NCI-H524 treated with DMSO at 0.1 percent for 48 hours (cell line): ENCODE measurements at regions not wholly inside any gene's neighbourhood (a gene's known extent, or its start where the extent isn't known, plus 50 kb on each side); places are given as distances from the start of the nearest gene placed in this dataset.

Experiments
- DNase-seq: peaks from one replicate; lab custom pipeline; 2025; lab: John Stamatoyannopoulos, UW

DNA sequence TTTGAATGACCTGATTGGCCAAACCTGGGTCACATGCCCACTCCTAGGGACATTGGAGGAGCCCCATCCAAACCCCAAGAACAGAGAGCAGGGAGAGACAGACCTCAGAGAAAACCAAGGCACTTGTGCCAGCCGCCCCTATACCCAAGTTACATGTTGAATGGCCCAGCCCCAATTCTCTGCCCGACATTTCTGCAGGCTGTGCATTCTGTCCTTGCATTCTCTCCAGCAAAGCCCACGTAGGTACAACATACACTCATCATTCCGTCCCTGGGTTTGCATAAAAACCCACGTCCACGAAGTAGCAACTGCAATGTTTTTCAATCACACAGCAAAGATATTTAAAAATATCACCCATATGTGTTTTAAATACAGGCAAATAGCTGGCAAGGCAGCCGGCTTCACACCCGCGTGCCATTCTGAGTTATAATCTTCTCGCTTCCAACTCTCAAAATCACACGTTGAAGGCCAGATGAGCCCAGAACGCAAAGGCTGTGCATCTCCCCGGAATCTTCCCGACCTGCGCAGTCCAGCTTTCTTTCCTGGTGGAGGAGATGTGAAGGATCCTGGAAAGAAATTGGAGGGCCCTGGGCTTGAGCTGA, 91.7 kb upstream of the MYL2 start:
- no peak for DNase-seq

DNA sequence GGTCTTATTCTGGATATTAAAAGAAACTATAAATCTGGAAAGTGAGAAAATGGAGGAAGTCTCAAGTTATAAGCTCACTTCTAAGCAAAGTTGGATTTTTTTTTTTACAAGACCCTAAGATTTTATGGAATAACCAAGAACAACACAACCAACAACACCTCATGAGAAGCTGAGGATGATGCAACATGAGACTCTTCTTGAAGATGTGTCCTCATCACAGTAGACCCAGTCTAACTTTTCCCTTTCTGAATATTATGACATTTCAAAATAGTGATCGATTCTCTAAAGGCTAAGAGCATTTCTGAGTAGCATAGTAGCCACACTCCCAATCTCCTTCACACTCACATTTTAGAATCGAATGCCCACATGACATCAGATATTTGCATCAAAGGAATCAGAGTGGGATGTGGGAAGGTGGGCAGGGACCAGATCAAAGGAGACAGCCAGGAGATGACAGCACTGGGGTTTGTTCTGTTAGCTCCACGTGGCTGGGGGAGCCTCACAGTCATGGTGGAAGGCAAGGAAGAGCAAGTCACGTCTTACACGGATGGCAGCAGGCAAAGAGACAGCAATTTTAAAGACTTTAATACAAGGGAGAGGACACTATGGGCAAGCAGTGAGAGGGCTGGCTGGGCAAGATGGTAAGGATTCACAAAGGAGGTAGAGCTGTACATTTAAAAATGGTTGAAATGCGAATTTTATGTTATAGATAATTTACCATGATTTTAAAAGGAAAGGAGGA, 90.7 kb upstream of the MYL2 start:
- no peak for DNase-seq

DNA sequence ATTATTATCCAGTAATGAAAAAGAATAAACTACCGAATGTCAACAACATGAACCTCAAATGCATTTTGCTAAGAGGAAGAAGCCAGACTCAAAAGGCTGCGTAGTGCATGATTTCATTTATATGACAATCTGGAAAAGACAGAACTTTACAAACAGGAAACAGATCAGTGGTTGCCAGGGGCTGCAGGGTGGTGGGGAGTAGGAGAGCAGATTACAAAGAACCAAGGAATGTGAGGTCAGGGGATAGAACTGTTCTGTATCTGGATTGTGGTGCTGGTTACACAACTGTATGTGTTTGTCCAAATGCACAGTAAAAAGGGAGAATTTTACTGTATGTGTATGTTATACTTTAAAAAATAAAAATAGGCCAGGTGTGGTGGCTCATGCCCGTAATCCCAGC, 89.7 kb upstream of the MYL2 start:
- no peak for DNase-seq

DNA sequence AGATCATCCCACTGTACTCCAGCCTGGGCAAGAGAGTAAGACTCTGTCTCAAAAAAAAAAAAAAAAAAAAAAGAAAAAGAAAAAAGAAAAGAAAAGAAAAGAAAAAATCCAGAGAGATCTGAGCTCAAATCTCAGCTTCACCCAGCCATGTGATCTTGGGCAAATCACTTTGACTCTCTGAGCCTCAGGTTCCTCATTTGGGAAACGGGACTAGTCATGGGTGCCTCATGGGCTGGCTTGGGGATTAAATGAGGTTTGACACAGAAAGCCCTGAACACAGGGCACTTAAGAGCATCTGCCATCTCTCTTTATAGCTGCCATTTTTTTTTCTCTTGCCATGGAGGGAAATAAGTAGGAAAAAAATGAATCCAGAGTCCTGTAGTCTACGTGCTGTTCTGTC, 86.2 kb upstream of the MYL2 start:
- no peak for DNase-seq

DNA sequence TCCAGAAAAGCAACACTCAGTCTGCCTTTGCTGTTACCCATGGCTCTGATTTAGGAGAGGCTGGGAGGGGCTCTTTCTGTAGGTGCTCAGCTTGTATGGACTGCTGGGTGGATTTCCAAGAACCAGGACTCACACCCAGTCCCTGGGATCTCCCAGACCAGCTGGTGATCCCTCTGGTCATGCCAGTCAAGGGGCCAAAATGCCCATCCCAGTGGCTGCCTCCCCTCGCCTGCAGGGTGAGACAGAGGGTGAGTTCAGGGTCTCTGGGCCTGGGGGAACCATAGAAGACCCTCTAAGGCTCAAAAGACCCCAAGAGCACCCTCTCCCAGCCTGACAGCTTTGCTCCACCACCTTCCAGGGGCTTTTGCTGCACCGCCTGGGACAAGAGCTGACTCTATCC, 78.6 kb upstream of the MYL2 start:
- DNase-seq = no peak

DNA sequence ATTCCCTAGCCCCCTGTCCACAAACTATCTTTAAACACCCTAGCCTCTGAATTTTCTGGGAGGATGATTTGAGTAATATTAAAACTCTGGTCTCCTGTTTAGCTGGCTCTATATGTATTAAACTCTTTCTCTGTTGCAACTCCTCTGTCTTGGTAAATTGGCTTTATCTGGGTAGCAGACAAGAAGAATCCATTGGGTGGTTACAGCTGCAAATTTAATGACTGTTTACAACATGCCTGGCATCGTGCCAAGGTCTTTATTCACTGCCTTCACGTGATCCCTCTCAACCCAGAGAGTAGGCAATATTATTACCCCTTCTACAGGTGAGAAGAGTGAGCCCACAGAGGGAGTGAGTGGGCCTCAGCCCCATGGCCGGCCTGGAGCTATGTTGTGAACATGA, 77.8 kb upstream of the MYL2 start:
- no peak for DNase-seq

DNA sequence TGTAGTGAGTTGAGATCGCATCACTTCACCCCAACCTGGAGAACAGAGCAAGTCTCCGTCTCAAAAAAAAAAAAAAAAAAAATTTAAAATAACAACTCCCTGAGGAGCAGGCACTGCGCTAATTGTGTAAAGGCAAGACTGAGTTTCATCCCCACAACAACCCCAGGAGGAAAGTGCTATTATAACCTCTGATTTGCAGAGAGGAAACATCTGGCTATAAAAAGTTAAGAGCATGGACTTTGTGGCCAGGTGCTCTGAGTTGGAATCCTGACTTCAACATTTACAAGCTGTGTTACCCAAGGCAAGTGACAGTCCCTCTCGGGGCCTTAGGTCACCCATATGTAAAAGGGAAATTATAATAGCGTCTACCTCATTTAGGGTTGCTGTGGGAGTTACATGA, 76.0 kb upstream of the MYL2 start:
- DNase-seq = no peak

DNA sequence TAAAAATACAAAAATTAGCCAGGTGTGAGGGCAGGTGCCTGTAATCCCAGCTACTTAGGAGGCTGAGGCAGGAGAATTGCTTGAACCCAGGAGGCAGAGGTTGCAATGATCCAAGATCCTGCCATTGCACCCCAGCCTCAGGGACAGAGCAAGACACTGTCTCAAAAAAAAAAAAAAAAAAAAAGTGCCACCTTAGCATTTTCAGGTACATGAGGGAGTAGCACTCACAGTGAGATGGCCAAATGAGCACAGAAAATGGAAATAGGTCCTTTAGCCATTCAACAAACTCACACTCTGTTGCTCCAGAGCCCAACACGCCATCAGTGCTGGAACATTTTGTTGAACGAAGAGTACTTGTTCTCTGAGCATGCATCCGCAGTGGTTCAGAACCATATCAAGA, 75.2 kb upstream of the MYL2 start:
- DNase-seq = no peak

DNA sequence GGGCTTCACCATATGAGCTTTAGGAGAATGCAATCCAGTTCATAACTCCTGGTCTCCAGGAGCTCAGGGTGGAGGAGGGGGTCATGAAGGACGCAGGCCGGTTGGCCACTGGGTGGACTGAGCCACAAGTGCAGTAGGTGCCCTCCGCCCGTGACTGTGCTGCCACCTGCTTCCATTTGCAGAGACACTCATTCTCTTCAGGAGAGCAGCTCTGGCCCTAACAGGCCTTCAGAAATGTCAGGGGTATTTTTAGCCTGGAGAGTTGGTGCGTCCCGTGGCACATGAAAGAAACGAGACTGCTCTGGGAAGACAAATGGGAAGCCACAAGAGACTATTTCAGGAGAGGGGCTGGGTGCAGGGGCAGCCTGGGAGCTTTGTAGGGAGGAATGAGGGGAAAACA, 74.6 kb upstream of the MYL2 start:
- no peak for DNase-seq

DNA sequence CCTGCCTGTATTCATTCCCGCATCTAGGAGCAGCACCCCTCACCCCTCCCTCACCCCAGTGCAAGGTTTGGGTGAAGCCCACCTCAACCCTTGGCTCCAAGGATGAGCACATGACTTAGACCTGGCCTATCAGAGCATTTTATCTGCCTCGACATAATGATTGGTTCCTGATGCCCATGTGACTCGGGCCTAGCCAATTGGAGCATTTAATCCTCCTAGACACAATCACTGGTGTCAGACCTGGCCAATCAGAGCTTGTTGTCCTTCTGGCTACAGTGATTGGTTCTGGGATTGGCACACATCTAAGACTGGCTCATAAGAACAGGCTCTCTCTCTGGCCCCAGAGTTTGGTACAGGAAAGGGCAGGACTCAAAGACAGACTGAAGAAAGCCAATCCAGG, 73.1 kb upstream of the MYL2 start:
- no peak for DNase-seq

DNA sequence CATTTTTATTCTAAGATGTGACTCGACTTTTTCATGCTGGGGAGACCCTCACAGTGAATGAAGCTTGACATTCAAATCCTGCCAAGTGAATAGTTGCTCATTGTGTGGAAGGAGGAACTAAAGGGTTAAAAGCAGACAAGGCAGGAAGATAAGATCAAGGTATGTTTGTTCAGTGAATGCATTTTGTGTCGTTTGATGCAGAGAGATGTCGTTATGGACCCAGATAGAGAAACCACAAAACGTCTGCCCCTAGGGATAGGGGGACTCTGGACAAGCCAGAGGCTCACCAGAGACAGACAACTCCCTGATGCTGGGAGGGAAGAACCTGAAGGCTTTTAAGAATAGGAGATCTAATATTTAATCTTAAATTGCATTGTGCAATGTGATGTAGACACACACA, 72.5 kb upstream of the MYL2 start:
- no peak for DNase-seq

DNA sequence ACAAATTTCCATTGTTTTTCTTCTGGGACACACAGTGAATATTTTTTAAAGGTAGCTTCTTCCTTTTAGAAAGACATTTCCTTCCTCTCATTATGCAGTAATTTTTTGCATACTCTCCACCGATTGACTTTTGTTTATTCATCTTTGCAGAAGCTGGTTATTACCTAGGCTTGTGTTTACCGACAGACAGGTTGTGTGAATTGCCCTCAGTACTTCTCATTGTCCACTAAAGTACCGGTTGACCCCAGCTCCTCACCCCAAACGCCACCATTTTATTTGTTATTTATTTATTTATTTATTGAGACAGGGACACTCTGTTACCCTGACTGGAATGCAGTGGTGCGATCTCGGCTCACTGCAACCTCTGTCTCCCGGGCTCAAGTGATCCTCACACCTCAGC, 63.4 kb upstream of the MYL2 start:
- no peak for DNase-seq

DNA sequence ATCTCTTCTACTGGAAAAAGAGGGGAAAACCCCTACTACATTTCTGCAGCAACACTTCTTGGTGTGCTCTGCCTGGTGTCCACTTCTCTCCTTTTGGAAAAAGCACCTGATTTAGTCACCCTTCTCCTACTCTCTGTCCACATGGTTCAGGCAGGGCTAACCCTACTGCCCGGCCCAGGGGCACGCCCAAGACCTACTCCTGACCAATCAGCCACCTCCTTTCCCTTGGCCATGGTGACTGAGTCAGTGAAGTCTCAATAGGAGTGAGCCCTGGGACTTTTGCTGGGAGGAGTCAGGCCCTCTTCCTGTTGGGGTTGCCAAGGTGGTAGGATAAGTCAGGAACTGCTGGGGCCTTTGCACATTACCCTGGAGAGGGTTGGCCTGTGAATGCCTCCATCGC, 52.5 kb upstream of the MYL2 start:
- DNase-seq = no peak

DNA sequence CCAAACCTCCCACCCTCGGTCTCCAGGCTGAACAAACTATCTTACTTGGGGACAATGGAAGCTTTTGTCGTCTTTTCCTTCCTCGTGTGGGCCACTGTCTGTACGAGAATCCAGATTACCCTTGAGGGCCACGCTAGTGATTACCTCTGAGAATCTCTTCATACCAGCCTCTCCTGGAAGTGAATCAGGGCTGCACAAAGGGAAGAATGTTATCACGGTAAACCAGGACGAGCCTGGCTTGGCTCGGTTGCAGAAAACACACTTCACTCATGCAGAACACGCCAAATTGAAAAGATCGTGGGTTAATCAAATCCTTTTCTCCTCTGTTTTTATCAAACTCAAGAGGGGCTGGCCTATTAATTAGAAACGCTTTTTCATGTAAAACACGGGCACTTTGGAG, 51.6 kb upstream of the MYL2 start:
- no peak for DNase-seq

DNA sequence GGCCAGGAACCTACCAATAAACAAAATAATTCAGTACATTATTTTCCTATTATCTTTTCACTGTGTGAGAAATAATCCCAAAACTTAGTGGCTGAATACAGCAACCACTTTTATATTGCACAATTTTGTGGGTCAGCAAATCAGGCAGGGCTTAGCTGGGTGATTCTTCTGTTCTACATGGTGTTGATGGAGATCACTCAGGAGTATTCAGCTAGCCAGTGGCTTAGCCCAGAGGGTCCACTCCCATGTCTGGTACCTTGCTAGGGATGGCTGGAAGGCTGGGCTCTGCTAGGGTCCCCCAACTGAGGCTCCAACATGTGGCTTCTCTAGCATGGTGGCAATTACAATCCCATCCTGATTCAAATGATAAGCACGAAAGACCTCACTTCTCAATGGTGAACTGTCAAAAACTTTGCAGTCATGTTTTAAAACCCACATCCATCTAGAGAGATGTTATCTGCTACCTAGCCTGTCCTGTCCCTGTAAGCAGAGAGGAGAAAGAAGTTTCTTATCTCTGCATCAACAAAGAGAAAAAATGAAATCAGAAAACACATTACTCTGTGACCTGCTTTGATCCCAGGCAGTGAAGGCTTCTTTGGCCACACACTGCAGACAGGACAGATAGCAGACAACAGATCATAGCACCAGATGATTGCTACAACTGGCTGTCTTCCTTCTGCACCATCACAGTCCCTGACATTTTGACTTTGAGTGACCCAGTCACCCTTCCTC, 51.0 kb upstream of the MYL2 start:
- no peak for DNase-seq
